ENCODE measurements at regions not wholly inside any gene's neighbourhood (a gene's known extent, or its start where the extent isn't known, plus 50 kb on each side); places are given as distances from the start of the nearest gene placed in this dataset.

DNA sequence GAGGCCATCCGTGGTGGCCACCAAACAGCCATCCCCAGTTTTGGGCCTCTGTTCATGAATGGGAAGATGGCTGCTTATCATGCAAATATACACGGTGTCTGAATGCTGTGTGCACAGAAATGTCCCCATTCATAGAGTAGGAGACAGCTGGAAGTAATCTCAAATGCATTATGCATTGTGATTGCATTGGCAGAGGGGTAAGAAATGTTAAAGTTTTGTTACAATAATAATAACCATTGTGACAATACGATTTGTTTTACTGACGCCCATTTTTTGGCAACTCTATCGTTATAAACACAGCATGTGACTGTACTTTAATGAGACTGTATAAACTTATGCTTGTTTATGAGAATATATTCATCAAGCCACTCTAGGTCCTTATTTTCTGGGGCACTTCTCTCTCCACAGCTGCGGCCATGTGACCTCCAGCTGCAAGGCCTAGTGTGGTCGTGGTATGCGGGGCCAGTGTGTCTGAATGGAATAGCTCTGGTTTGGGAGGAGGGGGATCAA, 474.3 kb downstream of the VRK1 start:
- no peak for DNase-seq

DNA sequence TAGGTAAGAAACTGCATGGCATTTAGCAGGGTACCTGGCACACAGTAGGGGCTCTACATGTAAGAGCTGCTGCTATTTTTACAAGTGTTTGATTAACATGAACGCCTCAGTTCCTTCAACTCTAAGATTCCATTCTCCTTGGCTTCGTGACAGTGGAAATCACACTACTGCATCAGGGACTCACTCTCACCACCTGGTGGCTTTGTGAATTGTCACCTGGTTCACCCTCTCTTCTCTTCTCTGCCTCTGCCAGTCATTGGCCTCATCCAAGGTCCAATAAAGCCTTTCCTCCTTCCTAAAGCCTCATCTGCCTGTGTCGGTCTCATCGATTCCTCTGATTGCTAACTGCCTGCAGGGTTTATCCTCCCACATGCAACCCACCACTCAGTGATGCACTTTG, 476.4 kb downstream of the VRK1 start:
- DNase-seq = no peak

DNA sequence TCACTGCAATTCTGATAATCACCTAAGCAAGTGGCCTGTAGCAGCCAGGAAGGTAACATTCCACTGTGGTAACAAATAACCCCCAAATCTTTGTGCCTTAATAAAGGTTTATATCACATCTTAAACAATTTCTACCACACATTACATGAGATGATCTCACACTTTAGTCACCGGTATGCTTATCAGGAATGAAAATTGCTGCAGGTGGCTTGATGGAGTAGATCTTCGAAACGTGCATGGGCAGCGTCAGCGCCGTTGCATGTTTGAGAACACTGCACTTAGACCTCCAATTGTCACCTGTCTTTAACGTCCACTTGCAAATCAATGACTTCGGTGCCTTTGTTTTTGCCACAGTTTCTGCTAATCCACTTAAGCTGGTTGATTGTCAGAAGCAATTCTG, 477.4 kb downstream of the VRK1 start:
- DNase-seq = no peak

DNA sequence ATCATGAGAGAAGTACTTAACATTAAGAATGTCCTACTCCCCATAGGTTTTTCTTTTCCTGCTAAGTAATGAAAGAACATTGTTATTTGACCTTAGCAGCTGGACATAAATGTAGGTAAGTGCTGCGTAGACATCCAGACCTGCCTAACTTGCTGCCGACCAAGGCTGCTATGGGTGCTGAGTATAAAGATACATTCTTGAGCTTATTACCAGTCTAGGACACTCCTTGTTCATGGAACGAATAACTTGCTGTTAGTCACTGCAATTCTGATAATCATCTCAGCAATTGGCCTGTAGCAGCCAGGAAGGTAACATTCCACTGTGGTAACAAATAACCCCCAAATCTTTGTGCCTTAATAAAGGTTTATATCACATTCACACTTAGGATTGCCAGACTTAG, 478.1 kb downstream of the VRK1 start:
- no peak for DNase-seq

DNA sequence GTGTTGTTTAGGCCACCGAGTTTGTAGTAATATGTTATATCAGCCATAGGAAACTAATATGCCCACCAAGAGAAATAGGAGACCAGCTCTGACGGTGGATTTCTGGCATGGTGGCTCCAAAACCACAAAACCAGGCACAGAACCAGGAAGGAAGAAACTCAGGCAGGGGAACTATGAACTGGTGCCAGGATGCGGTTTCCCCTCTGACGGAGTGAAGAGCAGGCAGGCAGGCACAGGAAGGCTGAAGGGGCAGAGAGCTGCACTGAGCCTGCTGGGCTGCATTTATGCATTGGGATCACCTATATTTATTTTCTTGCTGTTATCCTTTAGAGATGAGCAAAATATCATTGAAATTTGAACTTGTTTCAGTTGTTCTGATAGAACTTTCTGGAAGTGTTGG, 479.4 kb downstream of the VRK1 start:
- no peak for DNase-seq

DNA sequence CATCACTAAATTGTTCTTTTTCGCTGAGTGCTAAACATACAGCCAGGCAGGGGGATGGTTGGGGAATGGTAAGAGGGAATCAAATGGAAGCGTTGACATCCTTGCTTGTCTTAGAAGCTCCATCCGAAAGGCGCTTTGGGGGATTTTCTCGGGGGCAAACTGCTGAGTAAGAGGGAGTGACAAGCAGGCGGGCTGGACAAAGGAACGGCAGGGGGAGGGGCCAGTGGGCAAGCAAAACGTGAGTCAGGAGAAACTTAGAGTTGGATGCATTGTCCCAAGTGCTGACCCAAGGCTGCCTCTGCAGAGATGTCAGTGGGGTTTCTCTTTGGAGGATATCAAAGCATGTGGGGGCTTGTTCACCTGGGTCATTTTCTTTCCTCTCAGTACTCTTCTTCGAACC, 480.5 kb downstream of the VRK1 start:
- no peak for DNase-seq

DNA sequence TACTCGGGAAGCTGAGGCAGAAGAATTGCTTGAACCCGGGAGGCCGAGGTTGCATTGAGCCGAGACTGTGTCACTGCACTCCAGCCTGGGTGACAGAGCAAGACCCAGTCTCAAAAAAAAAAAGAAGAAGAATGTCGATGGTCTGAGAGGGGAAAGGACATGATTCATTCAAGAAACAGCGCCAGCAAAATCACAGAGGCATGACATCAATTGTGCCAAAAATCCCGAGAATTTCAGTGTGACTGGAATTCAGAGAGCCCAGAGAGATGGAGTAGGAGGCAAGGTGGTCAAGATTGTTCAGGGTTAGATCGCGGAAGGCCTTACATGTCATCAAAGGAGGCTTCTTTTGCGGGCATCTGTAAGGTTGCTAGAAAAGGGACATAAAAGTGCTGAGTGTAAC, 483.3 kb downstream of the VRK1 start:
- DNase-seq = no peak

DNA sequence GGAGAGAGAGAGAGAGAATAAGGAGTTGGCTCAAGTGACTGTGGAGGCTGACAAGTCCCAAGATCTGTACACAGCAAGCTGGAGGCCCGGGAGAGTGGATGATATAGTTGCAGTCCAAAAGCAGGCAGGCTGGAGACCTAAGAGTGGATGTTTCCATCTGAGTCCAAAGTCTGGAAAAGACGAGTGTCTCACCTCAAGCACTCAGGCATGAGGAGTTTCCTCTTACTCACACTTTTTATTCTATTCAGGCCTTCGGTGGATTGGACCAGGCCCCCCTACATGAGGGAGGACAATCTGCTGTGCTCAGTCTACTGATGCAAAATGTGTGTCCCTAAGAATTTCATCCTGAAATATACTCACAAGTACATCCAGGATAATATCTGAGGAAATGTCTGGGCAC, 484.6 kb downstream of the VRK1 start:
- no peak for DNase-seq

DNA sequence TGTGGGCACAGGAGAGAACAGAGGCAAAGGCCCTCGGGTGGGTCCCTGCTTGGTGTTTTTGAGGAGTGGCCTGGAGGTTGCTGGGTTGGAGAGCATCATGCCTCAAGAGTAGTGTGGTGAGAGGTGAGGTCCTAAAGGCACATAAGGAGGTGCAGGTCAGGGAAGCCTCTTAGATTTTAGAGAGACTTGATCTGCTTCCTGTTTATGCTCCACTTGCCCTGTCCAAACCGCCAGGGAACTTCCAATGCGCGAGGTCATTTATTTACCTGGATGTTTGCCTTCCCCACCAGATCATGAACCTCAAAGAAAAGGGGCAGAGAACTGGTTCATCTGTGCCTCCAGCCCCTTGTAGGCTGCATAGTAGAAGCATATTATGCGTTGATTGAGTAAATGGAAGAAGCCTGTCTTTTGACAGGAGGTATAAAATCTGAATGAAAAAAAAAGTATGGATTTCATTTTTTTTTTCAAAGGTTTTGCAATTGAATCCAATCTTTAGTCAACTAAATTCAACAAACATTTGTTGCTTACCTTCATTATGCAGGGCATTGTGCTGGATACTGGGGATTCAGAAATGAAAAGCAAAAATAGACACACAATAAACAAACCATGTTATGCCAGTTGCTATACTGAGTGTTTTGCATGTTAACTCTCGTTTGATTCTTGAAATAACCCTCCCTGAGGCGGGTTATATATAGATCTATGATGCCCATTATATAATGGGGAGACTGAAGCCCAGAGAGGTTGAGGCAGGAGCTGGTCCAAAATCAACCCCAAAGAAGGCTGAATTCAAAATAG, 485.2 kb downstream of the VRK1 start:
- no peak for DNase-seq

DNA sequence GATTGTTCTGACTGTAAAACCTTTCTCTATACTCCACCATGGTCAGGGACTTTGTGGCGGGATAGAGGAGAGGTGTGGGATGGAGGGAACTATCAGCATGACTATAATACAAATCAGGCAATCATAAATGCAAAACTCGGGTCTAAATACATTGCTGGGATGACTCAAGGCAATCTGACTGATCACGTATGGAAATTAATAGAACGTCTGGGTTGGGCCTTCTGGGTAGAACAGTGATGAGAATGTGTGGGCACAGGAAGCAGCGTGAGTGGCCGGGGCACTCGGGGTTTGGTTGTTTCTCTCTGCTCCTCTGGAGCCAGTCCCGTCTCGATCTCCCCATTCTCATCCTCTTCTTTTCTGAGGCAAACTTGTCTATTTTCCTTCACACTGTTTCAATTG, 485.8 kb downstream of the VRK1 start:
- DNase-seq = no peak

DNA sequence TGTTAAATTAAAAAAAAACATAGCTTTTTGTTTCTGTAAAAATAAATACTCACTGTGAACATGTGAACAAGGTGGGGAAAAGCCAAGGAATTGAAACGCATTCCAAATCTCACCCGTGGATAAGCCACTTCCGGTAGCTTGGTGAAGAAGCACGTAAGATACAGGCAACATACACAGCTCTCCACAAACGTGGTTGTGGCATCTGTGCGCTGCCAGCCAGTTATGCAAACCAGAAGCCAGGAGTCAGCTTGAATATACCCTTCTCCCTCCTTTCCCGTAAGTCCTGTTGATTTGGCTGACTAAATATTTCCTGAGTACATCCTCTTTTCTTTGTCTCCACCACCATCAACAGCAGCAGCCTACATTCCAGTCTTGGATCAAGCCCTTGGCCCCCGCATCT, 486.2 kb downstream of the VRK1 start:
- no peak for DNase-seq

DNA sequence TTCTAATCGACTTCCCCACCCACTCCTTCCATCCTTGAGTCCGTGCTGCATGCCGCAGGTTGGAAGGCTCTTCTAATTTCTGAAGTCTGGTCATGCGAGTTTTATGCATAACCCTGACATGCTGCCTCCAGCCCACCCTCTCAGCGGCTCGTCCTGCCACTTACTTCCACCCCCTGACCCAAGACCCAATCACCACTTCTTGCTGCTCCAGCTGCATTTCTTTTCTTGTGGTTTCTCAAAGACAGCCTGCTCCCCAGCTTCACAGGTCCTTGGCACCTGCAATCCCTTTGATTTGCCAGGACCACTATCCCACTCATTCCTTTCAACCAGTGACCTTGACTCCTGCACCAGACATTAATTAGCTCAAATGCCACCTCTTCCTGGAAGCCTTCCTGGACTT, 486.7 kb downstream of the VRK1 start:
- no peak for DNase-seq

DNA sequence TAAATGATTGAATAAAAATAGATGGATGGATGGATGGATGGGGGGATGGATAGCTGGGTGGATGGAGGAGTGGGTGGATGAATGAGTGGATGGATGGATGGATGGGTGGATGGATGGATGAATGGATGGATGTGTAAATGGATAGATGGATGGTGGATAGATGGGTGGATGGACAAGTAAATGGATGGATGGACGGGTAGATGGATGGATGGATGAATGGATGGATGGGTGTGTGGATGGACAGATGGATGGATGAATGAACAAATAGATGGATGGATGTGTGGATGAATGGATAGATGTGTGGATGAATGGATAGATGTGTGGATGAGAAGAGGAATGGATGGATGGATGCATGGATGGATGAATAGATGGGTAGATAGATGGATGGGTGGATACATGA, 490.8 kb downstream of the VRK1 start:
- DNase-seq = no peak

DNA sequence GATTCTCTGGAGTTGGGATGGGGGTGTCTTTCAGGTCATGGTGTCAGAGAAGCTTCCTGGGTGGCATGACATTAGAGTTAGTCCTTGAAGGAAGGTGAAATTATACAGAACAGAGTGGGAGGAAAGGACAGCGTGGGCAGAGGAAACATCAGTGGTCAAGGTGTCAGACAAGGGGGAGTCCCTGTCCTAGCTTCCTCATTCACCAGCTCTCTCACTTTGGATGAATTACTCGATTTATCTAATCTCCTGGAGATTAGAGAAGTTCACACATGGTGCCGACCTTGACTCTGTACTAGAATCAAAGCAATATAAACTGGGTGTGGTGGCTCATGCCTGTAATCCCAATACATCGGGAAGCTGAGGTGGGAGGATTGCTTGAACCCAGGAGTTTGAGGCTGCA, 492.9 kb downstream of the VRK1 start:
- DNase-seq = no peak

DNA sequence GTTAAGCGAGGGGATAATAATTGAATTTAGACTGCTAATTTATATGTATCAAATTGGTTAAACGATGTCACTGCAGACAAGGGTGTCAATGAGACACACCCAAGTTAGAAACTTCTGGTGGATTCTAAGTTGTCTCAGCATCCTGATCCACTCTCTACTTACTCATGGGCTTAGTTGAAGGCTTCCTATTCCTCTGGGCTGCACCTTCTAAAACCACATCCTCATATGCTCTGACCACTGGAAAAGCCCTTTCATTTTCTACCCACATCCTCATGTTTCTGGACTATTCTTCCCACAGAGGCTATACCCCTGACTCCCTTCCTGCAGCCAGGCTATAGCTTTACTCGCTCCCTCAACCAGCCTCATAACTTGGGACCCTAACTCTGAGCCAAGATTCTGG, 493.8 kb downstream of the VRK1 start:
- no peak for DNase-seq

DNA sequence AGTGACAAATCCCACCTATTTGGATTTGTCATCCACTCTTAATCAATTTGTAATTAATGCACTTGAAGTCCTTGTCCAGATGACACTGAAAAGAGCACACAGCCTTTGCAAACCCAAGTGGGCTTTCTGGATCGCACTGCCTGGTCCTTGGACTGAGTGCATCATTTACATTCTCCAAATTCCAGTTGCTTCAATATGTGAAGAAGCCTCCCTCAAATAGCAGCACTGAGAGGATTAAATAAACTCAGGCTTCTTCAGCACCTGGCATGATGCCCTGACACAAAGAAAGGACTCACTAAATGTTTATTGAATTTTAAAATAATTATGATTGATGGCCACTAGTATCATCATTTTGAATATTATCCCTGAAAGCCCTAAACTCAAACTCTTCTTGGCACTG, 496.5 kb downstream of the VRK1 start:
- DNase-seq = no peak

DNA sequence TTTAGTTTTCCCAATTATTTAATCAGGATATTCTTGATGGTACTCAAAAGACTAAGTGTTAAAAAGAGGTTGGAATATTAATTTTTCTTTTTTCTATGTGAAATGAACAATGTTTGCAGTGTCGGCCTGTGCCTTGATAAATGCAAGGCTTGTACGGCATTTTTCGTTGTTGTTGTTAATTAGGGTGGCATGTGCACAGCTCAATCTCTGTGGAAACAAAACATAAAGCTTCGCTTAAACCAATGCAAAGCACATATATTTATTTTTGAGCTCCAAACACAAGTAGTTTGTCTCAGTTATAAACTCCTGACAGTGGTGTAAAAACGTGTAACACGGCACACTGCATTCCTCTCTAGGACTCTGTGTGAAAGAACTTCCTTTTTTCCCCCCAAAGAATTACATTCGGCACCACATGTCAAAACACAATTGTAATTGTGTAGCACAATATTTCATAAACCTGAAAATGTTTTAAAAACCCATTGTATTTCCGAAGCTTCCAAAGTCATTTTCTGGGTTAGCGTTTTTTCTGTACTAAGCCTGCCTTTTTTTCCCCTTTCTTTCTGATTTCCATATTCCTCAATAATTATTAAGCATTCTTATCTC, 498.0 kb downstream of the VRK1 start:
- no peak for DNase-seq

DNA sequence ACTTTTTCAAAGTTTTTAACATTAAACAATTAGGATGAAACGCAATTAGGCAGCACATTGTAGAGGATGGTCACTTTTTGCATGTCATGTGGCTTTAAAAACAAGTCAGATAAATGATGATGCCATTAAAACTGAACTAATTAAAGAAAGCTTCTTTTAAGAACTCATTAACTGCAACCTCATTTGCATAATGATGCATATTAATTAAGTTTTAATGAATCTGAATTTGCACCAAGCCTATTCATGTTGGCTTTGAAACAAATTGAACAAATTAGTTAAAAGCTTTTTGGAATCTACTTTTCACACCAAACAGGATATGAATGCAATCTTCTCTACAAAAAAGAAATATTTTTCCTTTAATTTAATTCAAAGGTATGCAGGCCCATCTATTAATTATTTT, 499.0 kb downstream of the VRK1 start:
- no peak for DNase-seq

DNA sequence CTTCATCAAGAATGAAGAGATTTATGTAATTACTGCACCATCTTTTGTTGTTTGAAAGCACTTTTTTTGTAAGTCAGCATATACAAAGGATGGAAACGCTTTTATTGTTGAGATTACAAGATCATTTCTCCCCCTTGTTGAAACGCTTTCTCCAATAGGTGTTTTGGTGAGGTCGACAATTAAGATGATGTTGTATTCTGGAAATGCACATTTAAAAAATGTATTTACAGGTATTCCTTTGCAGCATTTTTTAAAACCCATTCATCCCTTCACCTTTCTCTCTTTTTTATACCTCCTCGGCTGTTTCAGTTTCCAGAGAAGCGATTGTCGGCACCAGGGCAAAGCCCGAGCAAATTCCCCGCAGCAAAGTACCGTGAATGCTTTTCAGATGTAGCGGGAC, 499.9 kb downstream of the VRK1 start:
- DNase-seq = no peak

DNA sequence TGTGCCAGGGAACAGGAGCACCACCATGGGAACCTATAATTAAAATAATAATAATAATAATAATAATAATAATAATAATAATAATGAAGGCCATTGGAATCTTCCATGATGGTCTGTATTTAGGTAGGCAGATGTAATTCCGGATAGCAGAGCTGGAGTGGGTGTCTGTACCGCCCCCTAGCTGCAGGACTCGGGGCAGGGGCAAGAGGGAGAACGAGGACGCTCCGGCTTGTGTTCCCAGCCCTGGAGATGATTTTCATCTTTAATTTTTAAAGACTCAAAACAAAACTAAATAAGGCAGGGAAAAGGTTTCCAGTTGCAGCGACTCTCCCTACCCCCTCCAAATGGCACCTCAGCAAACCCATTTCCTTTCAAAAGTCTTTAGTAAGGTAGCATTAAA, 501.1 kb downstream of the VRK1 start:
- DNase-seq = no peak

DNA sequence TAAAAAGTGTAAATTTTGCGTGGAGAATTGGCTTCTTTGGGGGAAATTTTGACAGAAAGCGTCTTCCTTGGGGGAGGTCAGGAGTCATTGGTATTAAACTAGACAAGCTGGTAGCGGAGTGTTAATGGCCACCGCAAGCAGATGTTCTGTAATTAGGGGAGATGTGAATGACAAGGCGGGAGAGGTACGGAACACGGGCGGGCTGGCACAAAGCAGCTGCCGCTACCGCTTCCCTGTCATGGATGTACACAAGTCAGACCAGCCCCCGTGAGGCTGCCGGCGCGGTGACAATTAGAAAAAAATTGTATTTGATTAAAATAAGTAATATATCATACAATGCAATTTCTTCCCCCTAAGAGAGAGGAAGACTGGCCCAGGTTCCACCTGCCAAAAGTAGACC, 501.6 kb downstream of the VRK1 start:
- DNase-seq = no peak

DNA sequence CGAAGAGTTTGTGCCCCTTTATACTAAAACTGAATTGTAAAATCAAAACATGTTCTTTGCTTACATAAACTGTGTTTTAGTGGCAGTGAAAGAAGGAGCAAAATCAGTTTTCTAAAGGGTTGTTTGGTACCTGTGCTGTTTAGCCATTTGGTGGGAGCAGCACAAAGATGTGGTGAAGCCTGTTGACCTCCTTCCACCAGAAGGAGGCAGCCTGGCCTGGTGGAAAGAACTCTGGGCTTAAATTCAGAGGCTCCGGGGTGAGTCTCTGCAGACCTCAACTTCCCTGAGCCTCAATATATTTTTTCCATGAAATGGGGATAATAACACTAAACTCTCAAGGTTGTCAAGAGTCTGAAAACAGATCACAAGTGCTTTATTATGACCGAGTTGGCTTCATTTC, 502.5 kb downstream of the VRK1 start:
- no peak for DNase-seq

DNA sequence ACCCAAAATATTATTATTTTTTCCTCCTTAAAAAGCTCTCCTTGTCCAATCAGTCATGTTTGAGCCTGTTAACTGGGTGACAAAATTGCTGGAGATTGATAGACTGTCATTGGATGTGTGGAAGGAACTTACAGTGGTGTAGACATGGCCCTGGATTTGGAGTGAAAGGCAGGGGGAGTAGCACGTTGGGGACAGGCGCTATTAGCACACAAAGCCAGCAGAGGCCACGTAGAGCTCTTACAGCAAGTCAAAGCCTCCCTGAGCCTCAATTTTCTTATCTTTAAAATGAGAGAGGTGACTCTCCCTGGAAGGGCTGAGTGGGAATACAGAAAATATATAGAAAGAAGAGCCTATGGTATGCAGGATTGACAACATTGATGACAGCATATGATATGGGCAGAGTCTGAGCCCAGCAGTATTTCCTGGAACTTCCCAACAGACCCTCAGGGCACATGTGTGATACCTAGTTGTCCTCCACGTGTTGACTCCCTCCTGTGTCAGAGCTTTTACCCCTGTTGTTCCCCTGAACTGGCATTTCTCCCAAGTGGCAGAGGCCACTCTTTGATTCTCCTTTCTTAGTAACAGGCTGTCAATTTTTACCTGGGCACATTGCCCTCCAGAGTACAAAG, 504.9 kb downstream of the VRK1 start:
- DNase-seq = no peak

DNA sequence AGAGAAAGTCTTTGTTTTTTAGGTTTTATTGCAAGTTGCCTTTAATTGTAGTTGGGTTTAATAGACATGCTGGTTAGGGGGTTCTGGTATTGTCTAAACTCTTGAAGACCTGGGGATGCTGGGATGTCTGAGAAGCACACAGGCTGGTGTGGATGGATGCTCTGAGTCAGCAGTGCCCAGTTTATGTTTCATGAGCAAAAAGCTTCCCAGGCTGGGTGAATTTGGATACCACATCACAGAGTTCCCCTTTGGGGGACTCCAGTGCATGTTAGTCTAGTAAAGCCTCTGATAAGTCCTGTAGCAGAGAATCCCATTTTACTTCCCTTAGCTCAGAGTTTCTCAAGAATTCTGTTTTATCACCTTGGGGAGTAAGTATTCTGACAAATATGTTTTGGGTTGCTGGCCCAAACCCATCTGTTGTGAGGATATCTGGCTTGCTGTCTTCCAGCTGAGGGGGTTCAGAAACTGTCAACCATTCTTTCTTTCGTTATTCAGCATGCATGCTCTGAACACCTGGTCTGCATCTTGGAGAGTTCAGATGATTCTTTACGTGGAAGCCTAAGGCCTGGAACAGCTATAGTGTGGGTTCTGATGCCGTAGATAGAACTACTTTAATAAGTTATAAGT, 509.1 kb downstream of the VRK1 start:
- no peak for DNase-seq
